ENCODE measurements at regions not wholly inside any gene's neighbourhood (a gene's known extent, or its start where the extent isn't known, plus 50 kb on each side); places are given as distances from the start of the nearest gene placed in this dataset.

GRCh38 chrX:34371754-34372153 lies 239.6 kb upstream of the FAM47A start:
- H3K4me1 ChIP-seq (ENCODE audit: control insufficient read depth, extremely low read depth, insufficient read depth, low read length), result peaks cover 10% of the 10 kb centered on the region
- no peak overlapping the region for H3K27ac ChIP-seq (ENCODE audit: insufficient read depth, low read depth, low read length)
- no peak overlapping the region for H3K9ac ChIP-seq (replicated peaks; ENCODE audit: extremely low read depth, insufficient read depth, low read length)
- dilution Hi-C loops (cut with MboI; ENCODE audit: extremely low pct_ligation_motif_present, low sequenced_read_pairs), result no loop called here
- FAIRE-seq (peak; percentile 35), DNase-seq (ENCODE audit: low read depth, low spot score) (peak; percentile 63)
- peak overlapping the region; percentile 31 for H3K4me2 ChIP-seq (ENCODE audit: insufficient read depth, low read length)
- no peak overlapping the region for H3K4me3 ChIP-seq (replicated peaks in 1 of 3; ENCODE audit: insufficient read depth in 1 of 3, low read depth in 1 of 3, low read length in 3 of 3)
- no peaks in the 10 kb centered on the region for H3K79me2 ChIP-seq (ENCODE audit: control insufficient read depth, insufficient read depth, low read length)
- CTCF ChIA-PET, result no interaction called here
- intact Hi-C loops (cut with micrococcal nuclease), result no loop called here
- H4K20me1 ChIP-seq (replicated peaks; ENCODE audit: control insufficient read depth, extremely low read depth, insufficient read depth, low read length), result no peaks in the 10 kb centered on the region
- BruUV-seq (replicated peaks), result no TSS peak
- H3K9me1 ChIP-seq (replicated peaks; ENCODE audit: control insufficient read depth, extremely low read depth, insufficient read depth, low read length), result no peaks in the 10 kb centered on the region
- H3K36me3 ChIP-seq (ENCODE audit: control insufficient read depth in 2 of 2, extremely low read depth in 1 of 2, insufficient read depth in 2 of 2, low read length in 2 of 2), result no peaks in the 10 kb centered on the region
- H3K9me3 ChIP-seq (replicated peaks; ENCODE audit: control insufficient read depth, insufficient read depth, low read length), result no peaks in the 10 kb centered on the region
- TF ChIP-seq MYC (IDR thresholded peaks at IDR 0.05; ENCODE audit: low read depth, low read length), result no peak
- no peak for TF ChIP-seq MAX (IDR thresholded peaks at IDR 0.05; ENCODE audit: insufficient read depth, insufficient read length)
- no peak for TF ChIP-seq EZH2 (IDR thresholded peaks at IDR 0.05; ENCODE audit: borderline replicate concordance, low read depth, low read length, severe bottlenecking)
- TF ChIP-seq POLR2A (IDR thresholded peaks at IDR 0.05; ENCODE audit: low read depth, low read length), result no peak
- TF ChIP-seq GATA2 (IDR thresholded peaks at IDR 0.05; ENCODE audit: insufficient read depth, insufficient read length, low read depth, low read length), result peak; percentile 59
- TF ChIP-seq, protein P1, sequence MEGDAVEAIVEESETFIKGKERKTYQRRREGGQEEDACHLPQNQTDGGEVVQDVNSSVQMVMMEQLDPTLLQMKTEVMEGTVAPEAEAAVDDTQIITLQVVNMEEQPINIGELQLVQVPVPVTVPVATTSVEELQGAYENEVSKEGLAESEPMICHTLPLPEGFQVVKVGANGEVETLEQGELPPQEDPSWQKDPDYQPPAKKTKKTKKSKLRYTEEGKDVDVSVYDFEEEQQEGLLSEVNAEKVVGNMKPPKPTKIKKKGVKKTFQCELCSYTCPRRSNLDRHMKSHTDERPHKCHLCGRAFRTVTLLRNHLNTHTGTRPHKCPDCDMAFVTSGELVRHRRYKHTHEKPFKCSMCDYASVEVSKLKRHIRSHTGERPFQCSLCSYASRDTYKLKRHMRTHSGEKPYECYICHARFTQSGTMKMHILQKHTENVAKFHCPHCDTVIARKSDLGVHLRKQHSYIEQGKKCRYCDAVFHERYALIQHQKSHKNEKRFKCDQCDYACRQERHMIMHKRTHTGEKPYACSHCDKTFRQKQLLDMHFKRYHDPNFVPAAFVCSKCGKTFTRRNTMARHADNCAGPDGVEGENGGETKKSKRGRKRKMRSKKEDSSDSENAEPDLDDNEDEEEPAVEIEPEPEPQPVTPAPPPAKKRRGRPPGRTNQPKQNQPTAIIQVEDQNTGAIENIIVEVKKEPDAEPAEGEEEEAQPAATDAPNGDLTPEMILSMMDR (IDR thresholded peaks at IDR 0.05; ENCODE audit: extremely low read depth in 1 of 2, insufficient read depth in 1 of 2, low read depth in 1 of 2, low read length in 2 of 2), result no peak
- TF ChIP-seq JUN (IDR thresholded peaks at IDR 0.05; ENCODE audit: borderline replicate concordance, insufficient read depth, insufficient read length, low read depth), result peak; percentile 14
- TF ChIP-seq FOS (IDR thresholded peaks at IDR 0.05; ENCODE audit: borderline replicate concordance, insufficient read depth, low read length), result peak; percentile 67
- TF ChIP-seq POLR2AphosphoS5 (IDR thresholded peaks at IDR 0.05; ENCODE audit: insufficient read depth, low read depth, low read length), result no peak
- no peaks in the 10 kb centered on the region for H3K27me3 ChIP-seq (ENCODE audit: control insufficient read depth in 2 of 2, insufficient read depth in 2 of 2, low read length in 2 of 2)
- H2AFZ ChIP-seq (ENCODE audit: low read depth, low read length), result no peak overlapping the region
- POLR2A ChIA-PET, result no interaction called here

All from endothelial cell of umbilical vein (primary cell).